Cerebellar cortex (tissue), 1 donor: ENCODE measurements at regions not wholly inside any gene's neighbourhood (a gene's known extent, or its start where the extent isn't known, plus 50 kb on each side); places are given as distances from the start of the nearest gene placed in this dataset.

Experiments
- DNase-seq: peaks from one replicate; pipeline ENCODE4 v3.0.0-alpha.2; 2015; ENCODE audit warnings: low spot score

- no peak for DNase-seq
Measured at GRCh38 chr17:69949973-69950695, 124.9 kb upstream of the KCNJ16 start.

DNA sequence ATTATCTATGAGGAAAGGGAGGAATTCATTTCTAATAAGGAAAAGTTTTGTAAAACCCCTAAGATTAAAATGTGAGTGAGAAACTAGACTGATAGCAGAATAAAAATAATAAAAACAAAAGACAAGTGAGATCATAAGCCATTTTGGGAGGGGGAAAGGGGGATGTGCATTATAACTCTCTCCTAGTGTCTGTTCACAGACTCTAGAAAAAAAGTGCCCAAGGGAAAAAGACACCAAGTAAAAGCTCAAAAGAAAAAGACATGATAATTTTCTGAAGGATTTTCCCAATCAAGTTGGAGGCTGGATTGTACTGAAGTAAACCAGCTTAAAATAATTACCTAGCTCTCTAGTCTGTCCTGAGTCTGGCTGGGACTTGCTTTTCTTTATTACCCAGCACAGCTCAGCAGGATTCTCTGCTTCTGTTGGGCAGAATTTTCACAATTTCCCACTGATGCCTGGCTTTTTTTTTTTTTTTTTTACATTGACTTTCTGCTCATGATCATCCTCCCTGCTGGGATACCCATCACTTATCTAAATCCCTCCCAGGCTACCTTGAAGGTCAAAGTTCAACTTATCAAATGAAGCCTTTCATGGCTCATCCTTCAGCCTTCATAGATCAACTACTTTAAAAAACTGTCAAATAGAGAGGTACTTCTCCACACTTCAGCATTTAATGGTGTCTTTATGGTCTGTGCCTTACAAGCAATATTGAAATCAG is 124.2 kb upstream of the KCNJ16 start:
- peak; percentile 27 for DNase-seq

DNA sequence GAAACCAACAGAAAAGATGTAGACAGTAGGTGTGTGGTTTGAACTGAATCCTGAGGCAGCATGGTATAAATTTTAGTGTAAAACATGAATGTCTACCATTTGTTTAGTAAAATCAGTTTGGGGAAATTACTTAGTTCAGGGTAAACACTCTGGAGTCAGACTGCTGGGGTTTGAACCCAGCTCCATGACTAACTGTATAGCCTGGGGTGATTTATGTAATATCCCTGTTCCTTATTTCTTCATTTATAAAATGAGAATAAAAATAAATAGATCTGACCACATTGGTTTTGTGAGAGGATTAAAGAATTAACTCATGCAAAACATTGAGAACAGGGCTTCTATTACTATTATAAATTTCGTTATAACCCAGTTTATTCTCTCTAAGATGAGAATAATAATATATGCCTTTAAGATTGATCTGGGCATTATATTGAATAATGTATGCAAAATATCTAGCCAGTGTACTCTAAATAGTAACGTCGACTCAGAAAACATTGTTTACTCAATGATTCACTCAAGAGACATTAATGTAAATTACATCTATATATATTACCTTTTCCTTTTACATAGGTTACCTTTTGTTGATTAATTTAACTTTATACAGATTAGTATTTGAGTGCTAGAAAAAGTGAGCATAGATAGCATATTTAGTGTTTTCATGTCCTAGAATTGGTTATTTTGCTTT is 120.6 kb upstream of the KCNJ16 start:
- DNase-seq: no peak

- no peak for DNase-seq
Measured at GRCh38 chr17:69958063-69958462, 117.0 kb upstream of the KCNJ16 start.

DNA sequence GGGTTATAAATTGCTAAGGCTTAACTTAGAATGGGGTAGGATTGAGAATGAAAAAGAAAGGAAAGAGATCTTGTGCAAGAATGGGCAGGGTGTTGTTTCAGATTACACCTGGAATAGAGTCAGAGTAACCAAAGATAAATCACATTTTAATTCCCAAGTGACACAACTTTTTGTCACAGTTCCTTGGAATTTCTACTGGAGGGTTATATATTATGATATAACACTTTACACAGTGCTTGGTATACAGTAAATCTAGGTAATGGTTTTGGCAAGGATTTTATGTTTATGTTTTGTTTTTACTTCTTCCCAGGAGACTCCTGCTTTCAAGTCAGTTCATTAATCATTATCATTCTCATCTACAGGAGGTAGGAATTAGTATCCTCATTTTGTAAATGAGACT is 115.7 kb upstream of the KCNJ16 start:
- DNase-seq: no peak

DNA sequence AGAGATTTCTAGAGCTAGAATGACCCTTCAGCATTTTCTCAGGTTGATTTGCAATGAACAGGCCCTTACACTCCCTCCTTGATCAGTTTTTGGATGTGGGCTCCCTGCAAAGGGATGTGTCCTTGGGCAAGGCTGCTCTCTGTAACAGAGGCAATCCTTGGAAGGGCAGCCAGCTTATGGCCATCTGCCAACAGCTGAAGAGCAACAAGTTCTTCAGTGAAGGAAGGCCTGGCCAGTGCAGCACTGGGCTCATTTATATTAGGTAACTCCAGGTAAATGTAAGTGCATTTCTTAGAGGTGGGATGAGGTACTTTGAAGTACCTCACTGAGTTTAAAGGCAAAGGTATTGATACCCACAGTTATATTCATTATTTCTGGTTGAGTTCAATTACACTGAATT is 114.3 kb upstream of the KCNJ16 start:
- DNase-seq: no peak

GRCh38 chr17:69961501-69962145 is 113.4 kb upstream of the KCNJ16 start:
- DNase-seq: no peak

GRCh38 chr17:69962436-69962995 is 112.5 kb upstream of the KCNJ16 start:
- no peak for DNase-seq

DNA sequence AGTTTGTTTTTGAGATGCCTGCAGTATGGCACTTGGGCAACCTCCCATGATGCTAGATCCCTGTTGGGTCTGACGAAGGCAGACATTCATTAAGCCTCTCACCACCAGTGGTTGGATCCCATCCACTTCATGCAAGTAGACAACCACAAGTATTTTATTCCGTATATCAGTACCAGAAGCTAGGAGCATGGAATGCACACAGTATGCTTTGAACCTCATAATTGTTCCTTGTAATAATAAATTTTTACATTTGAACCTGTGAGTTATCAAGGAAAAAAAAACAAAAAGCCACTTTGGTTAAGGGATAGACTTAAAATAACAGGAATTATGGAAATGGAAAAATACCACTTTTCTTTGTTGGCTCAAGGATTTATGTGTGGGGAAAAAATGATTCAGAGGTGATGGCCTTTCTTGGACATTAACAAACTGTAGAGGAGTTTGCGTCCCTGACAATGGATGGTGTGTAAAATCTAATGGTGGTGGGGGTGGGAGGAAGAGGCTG is 107.1 kb upstream of the KCNJ16 start:
- no peak for DNase-seq

DNA sequence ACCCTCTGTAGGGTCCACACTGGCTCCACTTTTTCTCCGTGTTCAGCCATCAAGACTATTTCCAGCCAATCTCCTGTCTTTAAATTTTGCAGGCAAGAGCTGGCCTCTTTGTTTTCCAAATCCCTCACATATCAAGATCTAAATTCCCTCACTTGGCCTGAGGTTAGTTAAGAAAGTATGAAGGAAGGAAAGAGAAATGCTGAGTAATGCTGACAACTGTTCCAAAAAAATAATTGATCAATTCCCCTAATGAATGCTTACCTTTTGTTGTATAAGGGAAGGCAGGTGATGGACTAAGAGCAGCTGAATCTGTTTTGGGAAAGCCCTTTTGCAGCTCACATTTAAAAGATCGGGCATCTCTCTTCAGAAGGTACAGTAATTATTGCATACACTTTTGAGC is 105.1 kb upstream of the KCNJ16 start:
- DNase-seq: no peak

- no peak for DNase-seq
Measured at GRCh38 chr17:69972251-69972650, 102.8 kb upstream of the KCNJ16 start.

DNA sequence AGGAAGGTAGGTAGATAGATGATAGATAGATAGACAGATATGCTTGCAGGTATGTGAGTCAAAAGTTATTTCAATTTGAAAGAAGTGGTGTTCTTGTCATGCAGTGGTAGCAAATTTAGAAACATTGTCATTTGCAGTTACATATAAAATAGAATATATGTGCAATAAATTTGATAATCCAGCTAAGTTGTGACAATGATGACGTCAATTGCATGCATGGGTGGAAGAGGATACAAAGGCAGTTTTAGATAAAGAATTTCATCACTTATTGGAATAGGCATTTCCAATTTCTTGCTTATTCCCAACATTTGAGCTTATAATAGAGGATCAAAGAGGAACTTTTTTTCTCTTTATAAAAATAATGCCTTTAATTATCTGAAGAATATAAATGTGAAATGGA is 99.2 kb upstream of the KCNJ16 start:
- no peak for DNase-seq

DNA sequence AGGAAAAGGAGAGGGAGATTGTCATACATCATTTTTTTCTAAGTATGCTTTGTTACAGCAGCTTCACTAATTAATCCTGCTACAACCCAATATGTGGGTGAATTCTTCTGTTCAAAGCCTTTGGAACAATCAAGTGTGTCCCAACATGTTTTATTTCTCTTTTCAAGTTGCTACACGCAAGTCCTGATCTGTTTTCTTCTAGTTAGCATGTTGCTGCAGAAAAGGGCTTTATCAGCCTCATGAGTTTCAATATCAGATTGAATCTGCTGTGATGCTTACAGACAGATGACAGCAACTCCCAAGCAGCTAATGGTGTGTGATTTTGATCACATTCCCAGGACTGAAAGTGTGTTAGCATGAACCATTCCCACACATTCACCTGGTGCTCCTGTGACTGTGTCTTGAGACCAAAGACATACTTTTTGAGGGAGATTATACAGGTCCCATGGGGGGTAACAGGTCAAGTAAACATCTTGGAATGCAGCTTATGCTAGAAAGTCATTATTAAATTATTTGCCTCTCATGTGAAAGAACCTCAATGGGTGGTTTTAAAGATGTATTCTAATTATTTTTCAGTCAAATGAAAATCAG is 96.9 kb upstream of the KCNJ16 start:
- DNase-seq: peak; percentile 14

GRCh38 chr17:69981441-69981840 is 93.6 kb upstream of the KCNJ16 start:
- DNase-seq: no peak

GRCh38 chr17:69995476-69995875 is 79.5 kb upstream of the KCNJ16 start:
- no peak for DNase-seq

DNA sequence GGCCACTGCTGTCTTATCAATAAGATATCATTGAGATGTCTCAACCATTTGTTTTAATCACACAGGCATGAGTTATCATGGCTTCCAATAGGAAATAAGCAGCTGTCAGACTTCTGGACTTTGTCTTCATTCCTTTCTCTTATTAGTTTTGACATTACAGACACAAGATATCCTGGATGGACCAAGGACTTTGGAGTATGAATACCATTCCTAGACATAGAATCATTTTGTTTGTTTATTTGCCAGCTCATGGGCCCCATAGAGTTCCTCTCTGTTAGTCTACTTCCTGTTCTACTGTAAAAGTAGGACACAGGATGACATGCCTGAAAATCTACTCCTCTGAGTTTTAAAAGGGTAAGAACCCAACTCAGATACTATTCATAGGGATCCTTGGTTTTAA is 77.7 kb upstream of the KCNJ16 start:
- DNase-seq: no peak

DNA sequence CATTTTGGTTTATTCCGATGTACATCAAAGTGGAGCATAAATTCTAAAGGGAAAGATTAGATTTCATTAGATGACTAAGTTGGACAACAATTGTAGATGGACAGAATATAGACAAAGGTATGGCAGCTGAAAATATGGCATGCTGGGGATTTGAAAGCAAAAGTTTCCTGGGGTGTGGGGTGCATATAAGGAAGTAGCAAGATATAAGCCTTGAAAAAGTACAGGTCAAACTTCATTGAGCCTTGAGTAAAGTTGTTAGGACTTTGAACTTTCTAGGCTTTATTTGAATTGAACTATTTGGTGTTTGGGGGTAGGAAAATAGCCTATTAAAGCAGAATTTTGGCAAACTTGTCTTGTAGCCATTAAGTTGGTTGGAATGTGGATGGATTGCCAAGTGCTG is 75.8 kb upstream of the KCNJ16 start:
- no peak for DNase-seq

DNA sequence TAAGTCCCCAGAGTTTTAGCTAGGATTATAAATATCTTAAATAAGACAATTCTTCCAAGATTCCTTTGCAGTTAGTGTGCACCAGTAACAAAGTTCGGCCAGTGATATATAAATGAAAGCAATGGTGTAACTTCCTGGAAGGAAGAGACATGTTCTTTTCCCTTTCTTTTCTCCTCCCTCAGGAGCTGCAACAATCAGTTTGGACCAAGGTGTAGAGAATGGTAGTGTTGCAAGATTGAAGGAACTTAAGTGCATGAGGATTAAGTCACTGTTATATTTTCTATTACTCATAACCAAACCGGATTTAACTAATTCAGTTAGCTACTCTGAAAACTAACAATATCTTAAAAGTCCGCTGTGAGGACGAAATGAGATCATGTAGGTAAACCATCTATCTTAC is 68.9 kb upstream of the KCNJ16 start:
- no peak for DNase-seq

GRCh38 chr17:70011750-70012149 is 63.3 kb upstream of the KCNJ16 start:
- DNase-seq: no peak

DNA sequence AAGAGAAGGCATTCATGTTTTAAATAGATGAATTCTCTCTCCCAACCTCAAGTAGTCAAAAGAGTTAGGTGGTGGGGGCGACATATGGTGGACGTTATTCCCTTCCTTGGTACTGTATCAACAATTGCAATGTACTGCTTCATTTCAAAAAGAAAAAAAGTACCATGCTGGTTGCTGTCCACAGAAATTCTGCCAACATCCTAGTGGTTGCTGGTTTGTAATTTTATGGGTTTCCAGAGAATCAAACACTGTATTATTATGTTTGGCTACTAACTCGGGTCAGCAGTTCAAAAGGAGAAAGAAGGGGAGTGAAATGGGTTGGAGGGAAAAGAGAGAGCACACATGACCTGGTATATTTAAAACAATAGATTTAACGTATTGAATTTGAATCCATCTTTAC is 61.1 kb upstream of the KCNJ16 start:
- no peak for DNase-seq

- no peak for DNase-seq
Measured at GRCh38 chr17:70017112-70017511, 57.9 kb upstream of the KCNJ16 start.

GRCh38 chr17:70017941-70018340 is 57.1 kb upstream of the KCNJ16 start:
- no peak for DNase-seq
